ENCODE measurements at regions not wholly inside any gene's neighbourhood (a gene's known extent, or its start where the extent isn't known, plus 50 kb on each side); places are given as distances from the start of the nearest gene placed in this dataset.

DNA sequence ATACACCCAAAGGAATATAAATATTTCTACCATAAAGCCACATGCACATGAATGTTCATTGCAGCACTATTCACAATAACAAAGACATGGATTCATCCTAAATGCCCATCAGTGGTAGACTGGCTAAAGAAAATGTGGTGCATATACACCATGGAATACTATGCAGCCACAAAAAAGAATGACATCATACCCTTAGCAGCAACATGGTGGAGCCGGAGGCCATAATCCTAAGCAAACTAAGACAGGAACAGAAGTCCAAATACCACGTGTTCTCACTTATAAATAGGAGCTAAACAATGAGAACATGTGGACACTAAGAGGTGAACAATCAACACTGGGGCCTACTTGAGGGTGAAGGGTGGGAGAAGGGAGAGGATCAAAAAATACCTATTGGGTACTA is 198.5 kb downstream of the BMP4 start (continued):
- TF ChIP-seq, protein P1, sequence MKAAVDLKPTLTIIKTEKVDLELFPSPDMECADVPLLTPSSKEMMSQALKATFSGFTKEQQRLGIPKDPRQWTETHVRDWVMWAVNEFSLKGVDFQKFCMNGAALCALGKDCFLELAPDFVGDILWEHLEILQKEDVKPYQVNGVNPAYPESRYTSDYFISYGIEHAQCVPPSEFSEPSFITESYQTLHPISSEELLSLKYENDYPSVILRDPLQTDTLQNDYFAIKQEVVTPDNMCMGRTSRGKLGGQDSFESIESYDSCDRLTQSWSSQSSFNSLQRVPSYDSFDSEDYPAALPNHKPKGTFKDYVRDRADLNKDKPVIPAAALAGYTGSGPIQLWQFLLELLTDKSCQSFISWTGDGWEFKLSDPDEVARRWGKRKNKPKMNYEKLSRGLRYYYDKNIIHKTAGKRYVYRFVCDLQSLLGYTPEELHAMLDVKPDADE (IDR thresholded peaks at IDR 0.05), result no peak
- TF ChIP-seq POLR2AphosphoS5 (IDR thresholded peaks at IDR 0.05; ENCODE audit: low read depth), result no peak
- no peak for TF ChIP-seq JUNB (IDR thresholded peaks at IDR 0.05; ENCODE audit: unreplicated experiment)
- no peak for TF ChIP-seq ZNF114 (CRISPR knock-in tag; IDR thresholded peaks at IDR 0.05)
- no peak for TF ChIP-seq STAT1 (IDR thresholded peaks at IDR 0.05; ENCODE audit: unreplicated experiment)

DNA sequence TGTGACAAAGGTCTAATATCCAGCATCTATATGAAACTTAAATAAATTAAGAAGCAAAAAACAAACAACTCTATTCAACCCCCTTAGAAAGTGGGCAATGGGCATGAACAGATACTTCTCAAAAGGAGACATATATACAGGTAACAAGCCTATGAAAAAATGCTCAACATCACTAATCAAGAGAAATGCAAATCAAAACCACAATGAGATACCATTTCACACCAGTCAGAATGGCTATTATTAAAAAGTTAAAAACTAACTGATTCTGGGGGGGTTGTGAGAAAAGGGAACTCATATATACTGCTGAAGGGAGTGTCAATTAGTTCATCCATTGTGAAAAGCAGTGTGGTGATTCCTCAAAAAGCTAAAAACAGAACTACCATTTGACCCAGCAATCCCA is 198.9 kb downstream of the BMP4 start:
- H3K36me3 Mint-ChIP-seq (ENCODE audit: low read depth), result peaks cover 12% of the 10 kb centered on the region
- Histone ChIP-seq H3K79me2 (replicated peaks; ENCODE audit: insufficient read depth) (no peaks in the 10 kb centered on the region), H2AFZ (no peak overlapping the region), H3K36me3 (ENCODE audit: insufficient read depth) (no peaks in the 10 kb centered on the region), H3F3A (replicated peaks; ENCODE audit: low read depth) (no peaks in the 10 kb centered on the region), H3K9me2 (ENCODE audit: insufficient read depth) (0 out of 2 replicates have a peak, but pooled peaks cover 17% of the 10 kb centered on the region), H3K4me3 (no peak overlapping the region), H3K4me2 (no peak overlapping the region), H4K20me1 (replicated peaks; ENCODE audit: insufficient read depth) (no peaks in the 10 kb centered on the region), H3K4me1 (ENCODE audit: insufficient read depth) (no peaks in the 10 kb centered on the region), H3K27me3 (ENCODE audit: insufficient read depth) (no peaks in the 10 kb centered on the region), H3K27ac (ENCODE audit: low read depth) (no peak overlapping the region)
- DNase-seq (ENCODE audit: low spot score), result no peak
- TF ChIP-seq CREB1 (CRISPR knock-in tag; IDR thresholded peaks at IDR 0.05; ENCODE audit: low read depth), result no peak
- TF ChIP-seq, protein P2, sequence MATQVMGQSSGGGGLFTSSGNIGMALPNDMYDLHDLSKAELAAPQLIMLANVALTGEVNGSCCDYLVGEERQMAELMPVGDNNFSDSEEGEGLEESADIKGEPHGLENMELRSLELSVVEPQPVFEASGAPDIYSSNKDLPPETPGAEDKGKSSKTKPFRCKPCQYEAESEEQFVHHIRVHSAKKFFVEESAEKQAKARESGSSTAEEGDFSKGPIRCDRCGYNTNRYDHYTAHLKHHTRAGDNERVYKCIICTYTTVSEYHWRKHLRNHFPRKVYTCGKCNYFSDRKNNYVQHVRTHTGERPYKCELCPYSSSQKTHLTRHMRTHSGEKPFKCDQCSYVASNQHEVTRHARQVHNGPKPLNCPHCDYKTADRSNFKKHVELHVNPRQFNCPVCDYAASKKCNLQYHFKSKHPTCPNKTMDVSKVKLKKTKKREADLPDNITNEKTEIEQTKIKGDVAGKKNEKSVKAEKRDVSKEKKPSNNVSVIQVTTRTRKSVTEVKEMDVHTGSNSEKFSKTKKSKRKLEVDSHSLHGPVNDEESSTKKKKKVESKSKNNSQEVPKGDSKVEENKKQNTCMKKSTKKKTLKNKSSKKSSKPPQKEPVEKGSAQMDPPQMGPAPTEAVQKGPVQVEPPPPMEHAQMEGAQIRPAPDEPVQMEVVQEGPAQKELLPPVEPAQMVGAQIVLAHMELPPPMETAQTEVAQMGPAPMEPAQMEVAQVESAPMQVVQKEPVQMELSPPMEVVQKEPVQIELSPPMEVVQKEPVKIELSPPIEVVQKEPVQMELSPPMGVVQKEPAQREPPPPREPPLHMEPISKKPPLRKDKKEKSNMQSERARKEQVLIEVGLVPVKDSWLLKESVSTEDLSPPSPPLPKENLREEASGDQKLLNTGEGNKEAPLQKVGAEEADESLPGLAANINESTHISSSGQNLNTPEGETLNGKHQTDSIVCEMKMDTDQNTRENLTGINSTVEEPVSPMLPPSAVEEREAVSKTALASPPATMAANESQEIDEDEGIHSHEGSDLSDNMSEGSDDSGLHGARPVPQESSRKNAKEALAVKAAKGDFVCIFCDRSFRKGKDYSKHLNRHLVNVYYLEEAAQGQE (IDR thresholded peaks at IDR 0.05; ENCODE audit: unreplicated experiment), result no peak
- no peak for ATAC-seq
- H3K4me1 Mint-ChIP-seq, result no peaks in the 10 kb centered on the region
- peaks cover 18% of the 10 kb centered on the region for H3K9me3 Mint-ChIP-seq
- H3K27ac Mint-ChIP-seq, result no peak overlapping the region
- H3K4me3 Mint-ChIP-seq, result no peak overlapping the region
- H3K27me3 Mint-ChIP-seq (ENCODE audit: insufficient read depth, low read depth, poor library complexity), result no peaks in the 10 kb centered on the region

DNA sequence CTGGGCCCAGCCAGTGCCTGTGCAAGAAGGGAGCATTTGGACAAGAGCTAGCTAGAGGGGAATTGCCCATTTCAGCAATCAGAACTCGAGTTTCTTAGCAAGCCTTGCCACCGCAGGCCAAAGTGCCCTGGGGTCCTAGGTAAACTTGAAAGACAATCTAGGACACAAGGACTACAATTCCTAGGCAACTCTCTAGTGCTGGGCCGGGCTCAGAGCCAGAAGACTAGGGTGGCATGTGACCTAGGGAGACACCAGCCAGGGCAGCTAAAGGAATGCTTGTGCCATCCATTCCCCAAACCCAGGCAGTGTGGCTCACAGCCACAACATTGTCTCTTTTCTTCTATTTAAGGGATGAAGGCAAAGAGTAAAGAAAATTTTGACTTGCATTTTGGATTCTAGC is 205.0 kb downstream of the BMP4 start:
- TF ChIP-seq CREB1 (CRISPR knock-in tag; IDR thresholded peaks at IDR 0.05; ENCODE audit: low read depth) (no peak), EZH2phosphoT487 (IDR thresholded peaks at IDR 0.05; ENCODE audit: unreplicated experiment) (no peak), EZH2 (IDR thresholded peaks at IDR 0.05; ENCODE audit: low read depth, unreplicated experiment) (no peak), POLR2AphosphoS5 (IDR thresholded peaks at IDR 0.05; ENCODE audit: low read depth) (no peak), ZNF114 (CRISPR knock-in tag; IDR thresholded peaks at IDR 0.05) (no peak)
- TF ChIP-seq, protein P1 (IDR thresholded peaks at IDR 0.05), result no peak
- TF ChIP-seq, protein P2 (IDR thresholded peaks at IDR 0.05; ENCODE audit: unreplicated experiment), result no peak
- TF ChIP-seq, protein P3, sequence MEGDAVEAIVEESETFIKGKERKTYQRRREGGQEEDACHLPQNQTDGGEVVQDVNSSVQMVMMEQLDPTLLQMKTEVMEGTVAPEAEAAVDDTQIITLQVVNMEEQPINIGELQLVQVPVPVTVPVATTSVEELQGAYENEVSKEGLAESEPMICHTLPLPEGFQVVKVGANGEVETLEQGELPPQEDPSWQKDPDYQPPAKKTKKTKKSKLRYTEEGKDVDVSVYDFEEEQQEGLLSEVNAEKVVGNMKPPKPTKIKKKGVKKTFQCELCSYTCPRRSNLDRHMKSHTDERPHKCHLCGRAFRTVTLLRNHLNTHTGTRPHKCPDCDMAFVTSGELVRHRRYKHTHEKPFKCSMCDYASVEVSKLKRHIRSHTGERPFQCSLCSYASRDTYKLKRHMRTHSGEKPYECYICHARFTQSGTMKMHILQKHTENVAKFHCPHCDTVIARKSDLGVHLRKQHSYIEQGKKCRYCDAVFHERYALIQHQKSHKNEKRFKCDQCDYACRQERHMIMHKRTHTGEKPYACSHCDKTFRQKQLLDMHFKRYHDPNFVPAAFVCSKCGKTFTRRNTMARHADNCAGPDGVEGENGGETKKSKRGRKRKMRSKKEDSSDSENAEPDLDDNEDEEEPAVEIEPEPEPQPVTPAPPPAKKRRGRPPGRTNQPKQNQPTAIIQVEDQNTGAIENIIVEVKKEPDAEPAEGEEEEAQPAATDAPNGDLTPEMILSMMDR (conservative IDR thresholded peaks at IDR 0.05; ENCODE audit: low read depth in 2 of 2), result no peak
- ATAC-seq, result no peak
- H3K9me2 ChIP-seq (ENCODE audit: insufficient read depth), result peaks cover 29% of the 10 kb centered on the region; the same call in 1 of the 2 replicates
- Mint-ChIP-seq H3K27me3 (ENCODE audit: insufficient read depth, low read depth, poor library complexity) (no peaks in the 10 kb centered on the region), H3K27ac (no peak overlapping the region), H3K4me1 (no peaks in the 10 kb centered on the region), H3K36me3 (ENCODE audit: low read depth) (peaks cover 12% of the 10 kb centered on the region), H3K9me3 (peaks cover 17% of the 10 kb centered on the region), H3K4me3 (no peak overlapping the region)
- no peaks in the 10 kb centered on the region for H3K36me3 ChIP-seq (ENCODE audit: insufficient read depth)
- no peak overlapping the region for H3K27ac ChIP-seq (ENCODE audit: low read depth)
- H3K27me3 ChIP-seq (ENCODE audit: insufficient read depth), result no peaks in the 10 kb centered on the region
- DNase-seq (ENCODE audit: low spot score), result no peak
- no peaks in the 10 kb centered on the region for H4K20me1 ChIP-seq (replicated peaks; ENCODE audit: insufficient read depth)
- no peaks in the 10 kb centered on the region for H3K4me1 ChIP-seq (ENCODE audit: insufficient read depth)
- no peaks in the 10 kb centered on the region for H3F3A ChIP-seq (replicated peaks; ENCODE audit: low read depth)
- no peak overlapping the region for H3K4me3 ChIP-seq
- no peaks in the 10 kb centered on the region for H3K79me2 ChIP-seq (replicated peaks; ENCODE audit: insufficient read depth)
- no peak overlapping the region for H3K4me2 ChIP-seq
- H2AFZ ChIP-seq, result no peak overlapping the region

Data from GM23338 (cell line).